ENCODE measurements at regions not wholly inside any gene's neighbourhood (a gene's known extent, or its start where the extent isn't known, plus 50 kb on each side); places are given as distances from the start of the nearest gene placed in this dataset.

GRCh38 chr5:2007878-2008501 lies 125.3 kb upstream of the IRX4 start:
- no peaks in the 10 kb centered on the region for H3K36me3 ChIP-seq
- ATAC-seq (ENCODE audit: low FRiP score in 2 of 2) (peak; percentile 13 to 89), DNase-seq (peak in 1 of 2 donors; percentile 81)
- H3K9me3 ChIP-seq, result no peaks in the 10 kb centered on the region
- H3K27me3 ChIP-seq, result no peaks in the 10 kb centered on the region
- H3K4me3 ChIP-seq, result peak overlapping the region in 1 of 4 donors; percentile 10
- TF ChIP-seq POLR2AphosphoS5 (IDR thresholded peaks at IDR 0.05) (no peak), EP300 (IDR thresholded peaks at IDR 0.05) (no peak), CTCF (IDR thresholded peaks at IDR 0.05) (no peak), POLR2A (IDR thresholded peaks at IDR 0.05) (no peak)
- 26 to 29% methylated on average over 5 to 35 of the region's 35 CpGs for WGBS, 2 donors
- H3K4me1 ChIP-seq, result peaks cover 0 to 8% (median 0%) of the 10 kb centered on the region in 4 donors
- no peak overlapping the region for H3K27ac ChIP-seq

- ATAC-seq (ENCODE audit: low FRiP score in 2 of 2) (no peak), DNase-seq (peak in 1 of 2 donors; percentile 82)
- Histone ChIP-seq H3K36me3 (no peaks in the 10 kb centered on the region), H3K27ac (no peak overlapping the region), H3K4me3 (peak overlapping the region in 1 of 4 donors; percentile 10), H3K4me1 (peaks cover 0 to 8% (median 0%) of the 10 kb centered on the region in 4 donors), H3K27me3 (no peaks in the 10 kb centered on the region), H3K9me3 (no peaks in the 10 kb centered on the region)
- 74 to 86% methylated on average over 6 to 18 of the region's 24 CpGs for WGBS, 2 donors
- TF ChIP-seq EP300 (IDR thresholded peaks at IDR 0.05) (no peak), CTCF (IDR thresholded peaks at IDR 0.05) (no peak), POLR2AphosphoS5 (IDR thresholded peaks at IDR 0.05) (no peak), POLR2A (IDR thresholded peaks at IDR 0.05) (no peak)
These were observed 124.8 kb upstream of the IRX4 start for GRCh38 chr5:2007496-2007877.

- Histone ChIP-seq H3K27ac (no peak overlapping the region), H3K4me3 (no peak overlapping the region), H3K36me3 (no peaks in the 10 kb centered on the region), H3K4me1 (peaks cover 0 to 8% (median 0%) of the 10 kb centered on the region in 4 donors), H3K27me3 (no peaks in the 10 kb centered on the region), H3K9me3 (no peaks in the 10 kb centered on the region)
- no peak for TF ChIP-seq CTCF (IDR thresholded peaks at IDR 0.05)
- TF ChIP-seq POLR2A (IDR thresholded peaks at IDR 0.05), result no peak
- TF ChIP-seq EP300 (IDR thresholded peaks at IDR 0.05), result no peak
- TF ChIP-seq POLR2AphosphoS5 (IDR thresholded peaks at IDR 0.05), result no peak
- ATAC-seq (ENCODE audit: low FRiP score in 2 of 2) (no peak), DNase-seq (peak in 1 of 2 donors; percentile 77)
- WGBS, 2 donors, result 86 to 89% methylated on average over 2 to 14 of the region's 14 CpGs
These were observed 124.2 kb upstream of the IRX4 start for GRCh38 chr5:2006971-2007291.

GRCh38 chr5:2006193-2006970 lies 123.7 kb upstream of the IRX4 start:
- DNase-seq, result no peak
- Histone ChIP-seq H3K9me3 (no peaks in the 10 kb centered on the region), H3K4me3 (no peak overlapping the region), H3K36me3 (no peaks in the 10 kb centered on the region), H3K27me3 (no peaks in the 10 kb centered on the region), H3K27ac (no peak overlapping the region), H3K4me1 (peaks cover 0 to 8% (median 0%) of the 10 kb centered on the region in 4 donors)
- WGBS, 2 donors, result 83 to 89% methylated on average over 12 to 24 of the region's 24 CpGs
- ATAC-seq (ENCODE audit: low FRiP score in 2 of 2), result no peak
- TF ChIP-seq EP300 (IDR thresholded peaks at IDR 0.05) (no peak), POLR2AphosphoS5 (IDR thresholded peaks at IDR 0.05) (no peak), POLR2A (IDR thresholded peaks at IDR 0.05) (no peak), CTCF (IDR thresholded peaks at IDR 0.05) (no peak)
